Keratinocyte (primary cell): ENCODE measurements at regions not wholly inside any gene's neighbourhood (a gene's known extent, or its start where the extent isn't known, plus 50 kb on each side); places are given as distances from the start of the nearest gene placed in this dataset.

ENCODE experiments used
- DNase-seq: peaks from one replicate; pipeline ENCODE4 v3.0.0-alpha.2; 2011; ENCODE audit warnings: low read depth, missing footprints, low spot score
- FAIRE-seq: peaks from 2 replicates; lab custom pipeline; 2011; peaks lifted over from hg19 to GRCh38; lab: Jason Lieb, UNC
- H2AFZ ChIP-seq: 2 replicates; pipeline ENCODE4 v1.6.0; 2012; ENCODE audit warnings: low read length, control low read depth, inconsistent platforms; ENCODE audit not compliant: control insufficient read depth
- H3K27ac ChIP-seq: 2 replicates; pipeline ENCODE4 v1.5.1; 2011; ENCODE audit warnings: low read length; ENCODE audit not compliant: control insufficient read depth, insufficient read depth
- H3K27me3 ChIP-seq: 3 replicates; pipeline ENCODE4 v1.6.0; 2011; ENCODE audit warnings: low read length; ENCODE audit not compliant: control insufficient read depth, insufficient read depth; ENCODE audit errors: extremely low read depth
- H3K36me3 ChIP-seq, 2 experiments: 2 replicates in 1 of 2; 3 replicates in 1 of 2; pipeline ENCODE4 v1.5.1; 2011; ENCODE audit warnings: low read length in 2 of 2, mild to moderate bottlenecking in 1 of 2; ENCODE audit not compliant: control insufficient read depth in 2 of 2, insufficient read depth in 2 of 2; ENCODE audit errors: extremely low read depth in 1 of 2
- H3K4me1 ChIP-seq: 3 replicates; pipeline ENCODE4 v1.5.1; 2011; ENCODE audit warnings: low read length; ENCODE audit not compliant: control insufficient read depth, insufficient read depth; ENCODE audit errors: extremely low read depth
- H3K4me2 ChIP-seq: 3 replicates; pipeline ENCODE4 v1.6.0; 2011; ENCODE audit warnings: low read depth, low read length; ENCODE audit not compliant: control insufficient read depth, insufficient read depth; ENCODE audit errors: extremely low read depth
- H3K4me3 ChIP-seq, 3 experiments: fragments of 200-600 bp in 1 of 3; sonication (generic) in 1 of 3; 2 replicates in 2 of 3; 3 replicates in 1 of 3; pipeline ENCODE4 v1.5.1; 2011 to 2016; ENCODE audit warnings: low read length in 3 of 3, mild to moderate bottlenecking in 3 of 3, control low read depth in 2 of 3, inconsistent platforms in 1 of 3, low read depth in 1 of 3, mixed read lengths in 1 of 3, mixed run types in 1 of 3, moderate library complexity in 1 of 3; ENCODE audit not compliant: control insufficient read depth in 2 of 3, insufficient read depth in 2 of 3; ENCODE audit errors: extremely low read depth in 1 of 3
- H3K79me2 ChIP-seq: 2 replicates; pipeline ENCODE4 v1.6.0; 2012; ENCODE audit warnings: low read length; ENCODE audit not compliant: control insufficient read depth, insufficient read depth
- H3K9ac ChIP-seq: 3 replicates; pipeline ENCODE4 v1.6.0; 2011; ENCODE audit warnings: low read length; ENCODE audit not compliant: control insufficient read depth, insufficient read depth; ENCODE audit errors: extremely low read depth
- H3K9me1 ChIP-seq: 3 replicates; pipeline ENCODE4 v1.6.0; 2011; ENCODE audit warnings: low read length; ENCODE audit not compliant: control insufficient read depth, insufficient read depth; ENCODE audit errors: extremely low read depth
- H3K9me3 ChIP-seq: 2 replicates; pipeline ENCODE4 v1.5.1; 2012; ENCODE audit warnings: low read depth, low read length; ENCODE audit not compliant: control insufficient read depth
- H4K20me1 ChIP-seq: 3 replicates; pipeline ENCODE4 v1.6.0; 2011; ENCODE audit warnings: low read length; ENCODE audit not compliant: control insufficient read depth, insufficient read depth; ENCODE audit errors: extremely low read depth
- EZH2 ChIP-seq: IDR thresholded peaks from one replicate; pipeline ENCODE4 v1.6.1; 2012; ENCODE audit warnings: inconsistent platforms, mild to moderate bottlenecking, low read length, moderate library complexity
- dilution Hi-C: fragments of 300-500 bp; cut with MboI; formaldehyde crosslinking; loops from one replicate; pipeline ENCODE4 v1.7.0; 2020; ENCODE audit warnings: low sequenced_read_pairs; ENCODE audit not compliant: extremely low pct_ligation_motif_present
- TF ChIP-seq, protein P1 (sequence below), 3 experiments: IDR thresholded peaks in 1 of 3; conservative IDR thresholded peaks in 1 of 3; optimal IDR thresholded peaks in 1 of 3; 2 replicates in 2 of 3; 3 replicates in 1 of 3; pipeline versions ENCODE3 to v1.5.1; 2011; ENCODE audit warnings: low read length in 3 of 3, mild to moderate bottlenecking in 3 of 3, moderate library complexity in 2 of 3, control low read depth in 1 of 3, inconsistent platforms in 1 of 3; ENCODE audit not compliant: insufficient read depth in 2 of 3; ENCODE audit errors: extremely low read depth in 1 of 3

DNA sequence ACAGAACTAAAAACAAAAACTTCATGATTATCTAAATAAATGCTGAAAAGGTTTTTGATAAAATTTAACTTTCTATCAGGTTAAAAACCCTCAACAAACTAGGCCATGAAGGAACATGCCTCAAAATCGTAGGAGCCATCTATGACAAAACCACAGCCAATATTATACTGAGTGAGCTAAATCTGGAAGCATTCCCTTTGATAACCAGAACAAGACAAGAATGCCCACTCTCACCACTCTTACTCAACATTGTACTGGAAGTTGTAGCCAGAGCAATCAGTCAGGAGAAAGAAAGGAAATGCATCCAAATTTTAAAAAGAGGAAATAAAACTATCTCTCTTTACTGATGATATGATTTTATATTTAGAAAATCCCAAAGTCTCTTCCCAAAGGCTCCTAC is 228.7 kb downstream of the CHRM2 start:
- no peaks in the 10 kb centered on the region for H3K27me3 ChIP-seq
- H3K9ac ChIP-seq = no peak overlapping the region
- no peak for TF ChIP-seq EZH2
- TF ChIP-seq, protein P1, sequence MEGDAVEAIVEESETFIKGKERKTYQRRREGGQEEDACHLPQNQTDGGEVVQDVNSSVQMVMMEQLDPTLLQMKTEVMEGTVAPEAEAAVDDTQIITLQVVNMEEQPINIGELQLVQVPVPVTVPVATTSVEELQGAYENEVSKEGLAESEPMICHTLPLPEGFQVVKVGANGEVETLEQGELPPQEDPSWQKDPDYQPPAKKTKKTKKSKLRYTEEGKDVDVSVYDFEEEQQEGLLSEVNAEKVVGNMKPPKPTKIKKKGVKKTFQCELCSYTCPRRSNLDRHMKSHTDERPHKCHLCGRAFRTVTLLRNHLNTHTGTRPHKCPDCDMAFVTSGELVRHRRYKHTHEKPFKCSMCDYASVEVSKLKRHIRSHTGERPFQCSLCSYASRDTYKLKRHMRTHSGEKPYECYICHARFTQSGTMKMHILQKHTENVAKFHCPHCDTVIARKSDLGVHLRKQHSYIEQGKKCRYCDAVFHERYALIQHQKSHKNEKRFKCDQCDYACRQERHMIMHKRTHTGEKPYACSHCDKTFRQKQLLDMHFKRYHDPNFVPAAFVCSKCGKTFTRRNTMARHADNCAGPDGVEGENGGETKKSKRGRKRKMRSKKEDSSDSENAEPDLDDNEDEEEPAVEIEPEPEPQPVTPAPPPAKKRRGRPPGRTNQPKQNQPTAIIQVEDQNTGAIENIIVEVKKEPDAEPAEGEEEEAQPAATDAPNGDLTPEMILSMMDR (optimal IDR thresholded peaks at IDR 0.05 in 1 of 3, IDR thresholded peaks at IDR 0.05 in 1 of 3, conservative IDR thresholded peaks at IDR 0.05 in 1 of 3; ENCODE audit: extremely low read depth in 1 of 3, insufficient read depth in 2 of 3, low read length in 3 of 3) = no peak
- FAIRE-seq (no peak), DNase-seq (no peak)
- H3K4me2 ChIP-seq = no peak overlapping the region
- H3K27ac ChIP-seq = no peak overlapping the region
- no peaks in the 10 kb centered on the region for H4K20me1 ChIP-seq
- peaks cover 3% of the 10 kb centered on the region for H3K9me3 ChIP-seq
- H3K36me3 ChIP-seq = no peaks in the 10 kb centered on the region
- no peak overlapping the region for H2AFZ ChIP-seq
- no peak overlapping the region for H3K4me3 ChIP-seq
- H3K4me1 ChIP-seq = no peaks in the 10 kb centered on the region
- H3K79me2 ChIP-seq = no peaks in the 10 kb centered on the region
- dilution Hi-C loops = no loop called here
- H3K9me1 ChIP-seq = no peaks in the 10 kb centered on the region

DNA sequence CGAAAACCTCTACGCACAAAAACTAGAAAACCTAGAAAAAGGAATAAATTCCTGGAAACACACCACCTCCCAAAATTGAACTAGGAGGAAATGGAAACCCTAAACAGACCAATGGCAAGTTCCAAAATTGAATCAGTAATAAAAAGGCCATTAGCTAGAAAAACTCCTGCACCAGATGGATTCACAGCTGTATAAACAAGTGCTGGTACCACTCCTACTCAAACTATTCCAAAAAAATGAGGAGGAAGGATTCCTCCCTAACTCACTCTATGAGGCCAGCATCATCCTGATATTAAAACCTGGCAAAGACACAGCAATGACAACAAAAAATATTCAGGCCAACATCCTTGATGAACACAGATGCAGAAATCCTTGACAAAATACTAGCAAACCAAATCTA is 228.2 kb downstream of the CHRM2 start:
- no peaks in the 10 kb centered on the region for H3K36me3 ChIP-seq
- no peak for DNase-seq
- H3K4me1 ChIP-seq = no peaks in the 10 kb centered on the region
- no peak overlapping the region for H3K4me2 ChIP-seq
- no peaks in the 10 kb centered on the region for H4K20me1 ChIP-seq
- TF ChIP-seq, protein P1 (optimal IDR thresholded peaks at IDR 0.05 in 1 of 3, IDR thresholded peaks at IDR 0.05 in 1 of 3, conservative IDR thresholded peaks at IDR 0.05 in 1 of 3; ENCODE audit: extremely low read depth in 1 of 3, insufficient read depth in 2 of 3, low read length in 3 of 3) = no peak
- no peak for TF ChIP-seq EZH2
- H3K9ac ChIP-seq = no peak overlapping the region
- no peaks in the 10 kb centered on the region for H3K79me2 ChIP-seq
- H3K9me1 ChIP-seq = no peaks in the 10 kb centered on the region
- no peak overlapping the region for H2AFZ ChIP-seq
- no peaks in the 10 kb centered on the region for H3K27me3 ChIP-seq
- no peak overlapping the region for H3K4me3 ChIP-seq
- dilution Hi-C loops = no loop called here
- FAIRE-seq = no peak
- H3K9me3 ChIP-seq = peaks cover 3% of the 10 kb centered on the region
- H3K27ac ChIP-seq = no peak overlapping the region
